GM12878 (cell line): ENCODE measurements at regions not wholly inside any gene's neighbourhood (a gene's known extent, or its start where the extent isn't known, plus 50 kb on each side); places are given as distances from the start of the nearest gene placed in this dataset.

Source experiments
- ATAC-seq: fragments of 200-7000 bp; cut with Tn5 transposase; 3 replicates; pipeline ENCODE4 v1.9.1; 2020; ENCODE audit warnings: mild to moderate bottlenecking, moderate library complexity
- BruUV-seq: library from RNA; stranded (reverse); fragments of 400-500 nt; replicated peaks from 2 replicates; lab custom pipeline; 2021; lab: Mats Ljungman, UMichigan
- CTCF ChIA-PET: fragments of 300-600 bp; sonication (Branson Sonifier 250); formaldehyde crosslinking; extraction: SDS; loops from one replicate; lab custom pipeline; 2021; ENCODE audit warnings: inconsistent platforms; lab: Yijun Ruan, JAX
- POLR2A ChIA-PET: fragments of 350-600 bp; formaldehyde crosslinking; extraction: SDS; loops from one replicate; lab custom pipeline; 2021; ENCODE audit warnings: inconsistent platforms; lab: Charles Lee
- RAD21 ChIA-PET: fragments of 300-600 bp; sonication (Branson Sonifier 250); formaldehyde crosslinking; loops from one replicate; lab custom pipeline; 2023; ENCODE audit warnings: antibody characterized with exemption; ENCODE audit not compliant: unreplicated experiment; lab: Charles Lee
- SMC1A ChIA-PET: fragments of 300-600 bp; sonication (Branson Sonifier 250); formaldehyde crosslinking; loops from one replicate; lab custom pipeline; 2023; ENCODE audit not compliant: unreplicated experiment, uncharacterized antibody; lab: Charles Lee
- DNase-seq: peaks from one replicate; pipeline ENCODE4 v3.0.0-alpha.2; 2011; ENCODE audit warnings: low read depth, low spot score
- FAIRE-seq: peaks from 3 replicates; lab custom pipeline; 2011; peaks lifted over from hg19 to GRCh38; lab: Jason Lieb, UNC
- H2AFZ ChIP-seq: 2 replicates; pipeline ENCODE4 v1.6.0; 2011; ENCODE audit warnings: low read depth, low read length, control low read depth; ENCODE audit not compliant: control insufficient read depth
- H3K27ac ChIP-seq: 2 replicates; pipeline ENCODE4 v1.5.1; 2011; ENCODE audit warnings: control low read depth; ENCODE audit not compliant: control insufficient read depth, insufficient read depth
- H3K27me3 ChIP-seq, 2 experiments: replicated peaks in 1 of 2; 2 replicates each; pipeline versions ENCODE4 v1.6.0 to v1.6.1; 2011; ENCODE audit warnings: low read length in 1 of 2; ENCODE audit not compliant: control insufficient read depth in 2 of 2, insufficient read depth in 2 of 2
- H3K36me3 ChIP-seq, 2 experiments: 2 replicates each; pipeline ENCODE4 v1.5.1; 2011; ENCODE audit warnings: low read length in 1 of 2; ENCODE audit not compliant: control insufficient read depth in 2 of 2, insufficient read depth in 2 of 2
- H3K4me1 ChIP-seq: 2 replicates; pipeline ENCODE4 v1.6.1; 2011; ENCODE audit warnings: mild to moderate bottlenecking, low read length, moderate library complexity, mixed read lengths; ENCODE audit not compliant: control insufficient read depth, insufficient read depth
- H3K4me2 ChIP-seq: 2 replicates; pipeline ENCODE4 v1.6.0; 2011; ENCODE audit warnings: control low read depth; ENCODE audit not compliant: control insufficient read depth, insufficient read depth
- H3K4me3 ChIP-seq: fragments of 200-600 bp; sonication (generic); 2 replicates; pipeline ENCODE4 v1.5.1; 2016
- H3K79me2 ChIP-seq: 2 replicates; pipeline ENCODE4 v1.6.0; 2011; ENCODE audit warnings: low read length; ENCODE audit not compliant: control insufficient read depth, insufficient read depth
- H3K9ac ChIP-seq: 2 replicates; pipeline ENCODE4 v1.8.0; 2011; ENCODE audit warnings: low read length, control low read depth, mixed read lengths; ENCODE audit not compliant: control insufficient read depth, insufficient read depth
- H3K9me3 ChIP-seq: replicated peaks from 3 replicates; pipeline ENCODE4 v1.5.1; 2011; ENCODE audit warnings: mild to moderate bottlenecking, low read length; ENCODE audit not compliant: control insufficient read depth, insufficient read depth
- H4K20me1 ChIP-seq: 2 replicates; pipeline ENCODE4 v1.6.0; 2011; ENCODE audit not compliant: control insufficient read depth, insufficient read depth
- ATF2 ChIP-seq: IDR thresholded peaks from 2 replicates; pipeline ENCODE4 v1.6.1; 2012; ENCODE audit warnings: low read length, inconsistent platforms
- CBX3 ChIP-seq: fragments of 200-600 bp; sonication (generic); IDR thresholded peaks from 2 replicates; pipeline ENCODE4 v1.6.1; 2016; ENCODE audit warnings: low read depth, borderline replicate concordance
- CEBPB ChIP-seq, 2 experiments: fragments of 150-350 bp in 1 of 2; IDR thresholded peaks; 2 replicates each; pipeline ENCODE4 v1.6.1; 2012 to 2014; ENCODE audit warnings: low read depth in 2 of 2, low read length in 2 of 2, borderline replicate concordance in 1 of 2, inconsistent platforms in 1 of 2
- EGR1 ChIP-seq, 2 experiments: IDR thresholded peaks; 1 replicate in 1 of 2; 2 replicates in 1 of 2; pipeline ENCODE4 v1.6.1; 2011 to 2012; ENCODE audit warnings: low read depth in 2 of 2, low read length in 2 of 2, borderline replicate concordance in 1 of 2, mild to moderate bottlenecking in 1 of 2, moderate library complexity in 1 of 2
- EP300 ChIP-seq, 2 experiments: fragments of 150-350 bp in 1 of 2; IDR thresholded peaks; 2 replicates each; pipeline ENCODE4 v1.6.1; 2011 to 2012; ENCODE audit warnings: low read depth in 2 of 2, low read length in 2 of 2, borderline replicate concordance in 1 of 2, improper control_type of control experiment in 1 of 2, inconsistent platforms in 1 of 2; ENCODE audit not compliant: control insufficient read depth in 1 of 2
- HDAC2 ChIP-seq: fragments of 200-600 bp; sonication (generic); IDR thresholded peaks from 2 replicates; pipeline ENCODE4 v1.6.1; 2017
- HDAC6 ChIP-seq: fragments of 200-600 bp; sonication (generic); IDR thresholded peaks from one replicate; pipeline ENCODE4 v1.8.0; 2017; ENCODE audit warnings: antibody characterized with exemption; ENCODE audit not compliant: unreplicated experiment
- LARP7 ChIP-seq: fragments of 450-650 bp; IDR thresholded peaks from 2 replicates; pipeline ENCODE4 v1.6.1; 2017; ENCODE audit warnings: mild to moderate bottlenecking
- MEF2B ChIP-seq: fragments of 450-650 bp; IDR thresholded peaks from 2 replicates; pipeline ENCODE4 v1.6.1; 2018; ENCODE audit warnings: mild to moderate bottlenecking, moderate library complexity; ENCODE audit not compliant: partially characterized antibody, poor library complexity, severe bottlenecking
- PAX8 ChIP-seq: fragments of 450-650 bp; IDR thresholded peaks from 2 replicates; pipeline ENCODE4 v1.6.1; 2017; ENCODE audit warnings: mild to moderate bottlenecking, moderate library complexity
- SIX5 ChIP-seq: IDR thresholded peaks from 2 replicates; pipeline ENCODE4 v1.6.1; 2011; ENCODE audit warnings: mild to moderate bottlenecking, low read depth, low read length, moderate library complexity; ENCODE audit not compliant: severe bottlenecking
- SPI1 ChIP-seq: IDR thresholded peaks from 2 replicates; pipeline ENCODE4 v1.6.1; 2011; ENCODE audit warnings: low read depth, mild to moderate bottlenecking, low read length, moderate library complexity, borderline replicate concordance; ENCODE audit not compliant: insufficient read depth
- STAT1 ChIP-seq: fragments of 450-650 bp; conservative IDR thresholded peaks from 2 replicates; pipeline ENCODE4 v1.6.1; 2014; ENCODE audit warnings: antibody characterized with exemption, mild to moderate bottlenecking
- USF2 ChIP-seq: IDR thresholded peaks from 2 replicates; pipeline ENCODE4 v1.6.1; 2011; ENCODE audit warnings: low read depth, low read length, improper control_type of control experiment, borderline replicate concordance
- WGBS: methylation state at CpG from one replicate; pipeline ENCODE4 v1.1.6; 2016; ENCODE audit warnings: low lambda C conversion rate; ENCODE audit not compliant: insufficient replicate concordance, insufficient coverage; ENCODE audit errors: missing lambda C conversion rate; 5-methylcytosine and 5-hydroxymethylcytosine counted together
- in situ Hi-C: fragments of 300-500 bp; cut with MboI; formaldehyde crosslinking; loops from 9 replicates; pipeline ENCODE4 v1.14.3; 2018; ENCODE audit warnings: mixed read lengths
- intact Hi-C: fragments of 100-400 bp; cut with micrococcal nuclease; formaldehyde crosslinking; loops from one replicate; pipeline ENCODE4 v1.14.2; 2022; ENCODE audit not compliant: unreplicated experiment
- TF ChIP-seq, protein P1 (sequence below): fragments of 450-650 bp; IDR thresholded peaks from 2 replicates; pipeline ENCODE4 v1.6.1; 2017; ENCODE audit warnings: low read depth, mild to moderate bottlenecking, moderate library complexity

DNA sequence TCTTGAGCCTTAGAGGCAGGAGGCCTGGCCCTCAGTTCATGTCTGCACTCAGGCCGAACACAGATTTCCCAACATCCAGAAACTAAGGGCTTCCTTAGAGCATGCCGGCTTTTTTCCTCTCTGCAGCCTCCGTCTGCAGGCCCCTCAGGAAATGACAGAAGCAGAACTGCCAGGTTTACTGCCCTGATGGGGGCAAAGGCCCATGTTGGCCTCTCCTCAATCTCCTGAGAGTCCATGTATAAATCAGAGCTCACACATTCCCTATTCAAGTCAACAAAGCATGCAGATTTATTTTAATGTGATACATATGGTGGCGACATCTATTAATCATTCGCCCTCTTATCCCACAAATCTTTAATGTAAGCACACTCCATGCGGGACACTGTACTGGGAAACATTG, 475.6 kb upstream of the HS6ST1 start:
- Histone ChIP-seq H3K79me2 (no peaks in the 10 kb centered on the region), H3K36me3 (no peaks in the 10 kb centered on the region), H4K20me1 (no peaks in the 10 kb centered on the region)
- POLR2A ChIA-PET, result no interaction called here
- RAD21 ChIA-PET, result no interaction called here
- 48% methylated on average over 6 of the region's 6 CpGs for WGBS
- CTCF ChIA-PET, result no interaction called here
- in situ Hi-C loops, result no loop called here
- no TSS peak for BruUV-seq
- intact Hi-C loops, result no loop called here
- DNase-seq (no peak), ATAC-seq (no peak)
- SMC1A ChIA-PET, result no interaction called here
- TF ChIP-seq EP300 (IDR thresholded peaks at IDR 0.05; ENCODE audit: borderline replicate concordance in 1 of 2, control insufficient read depth in 1 of 2, low read depth in 2 of 2, low read length in 2 of 2) (no peak), PAX8 (no peak), LARP7 (no peak), SPI1 (no peak), MEF2B (no peak), SIX5 (no peak), HDAC6 (no peak), EGR1 (IDR thresholded peaks at IDR 0.05; ENCODE audit: borderline replicate concordance in 1 of 2, low read depth in 2 of 2, low read length in 2 of 2) (no peak), CBX3 (no peak), ATF2 (no peak), HDAC2 (no peak), USF2 (no peak), CEBPB (IDR thresholded peaks at IDR 0.05; ENCODE audit: borderline replicate concordance in 1 of 2, low read depth in 2 of 2, low read length in 2 of 2) (no peak), STAT1 (no peak)
- TF ChIP-seq, protein P1, sequence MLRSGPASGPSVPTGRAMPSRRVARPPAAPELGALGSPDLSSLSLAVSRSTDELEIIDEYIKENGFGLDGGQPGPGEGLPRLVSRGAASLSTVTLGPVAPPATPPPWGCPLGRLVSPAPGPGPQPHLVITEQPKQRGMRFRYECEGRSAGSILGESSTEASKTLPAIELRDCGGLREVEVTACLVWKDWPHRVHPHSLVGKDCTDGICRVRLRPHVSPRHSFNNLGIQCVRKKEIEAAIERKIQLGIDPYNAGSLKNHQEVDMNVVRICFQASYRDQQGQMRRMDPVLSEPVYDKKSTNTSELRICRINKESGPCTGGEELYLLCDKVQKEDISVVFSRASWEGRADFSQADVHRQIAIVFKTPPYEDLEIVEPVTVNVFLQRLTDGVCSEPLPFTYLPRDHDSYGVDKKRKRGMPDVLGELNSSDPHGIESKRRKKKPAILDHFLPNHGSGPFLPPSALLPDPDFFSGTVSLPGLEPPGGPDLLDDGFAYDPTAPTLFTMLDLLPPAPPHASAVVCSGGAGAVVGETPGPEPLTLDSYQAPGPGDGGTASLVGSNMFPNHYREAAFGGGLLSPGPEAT, result no peak
- TF ChIP-seq, all 136 proteins: peak for 0
- Histone ChIP-seq H3K4me3 (no peak overlapping the region), H3K9me3 (no peaks in the 10 kb centered on the region), H3K27ac (no peak overlapping the region), H3K9ac (no peak overlapping the region), H2AFZ (no peak overlapping the region), H3K27me3 (no peaks in the 10 kb centered on the region), H3K4me1 (peaks cover 11% of the 10 kb centered on the region), H3K4me2 (no peak overlapping the region)
- no peak for FAIRE-seq
